Inflammatory macrophage treated with lipopolysaccharide for 1 hour (primary cell): ENCODE measurements at regions not wholly inside any gene's neighbourhood (a gene's known extent, or its start where the extent isn't known, plus 50 kb on each side); places are given as distances from the start of the nearest gene placed in this dataset.

Source experiments
- DNase-seq, 2 donors: peaks; one replicate each; pipeline ENCODE4 v3.0.0-alpha.2; 2020 to 2022

DNA sequence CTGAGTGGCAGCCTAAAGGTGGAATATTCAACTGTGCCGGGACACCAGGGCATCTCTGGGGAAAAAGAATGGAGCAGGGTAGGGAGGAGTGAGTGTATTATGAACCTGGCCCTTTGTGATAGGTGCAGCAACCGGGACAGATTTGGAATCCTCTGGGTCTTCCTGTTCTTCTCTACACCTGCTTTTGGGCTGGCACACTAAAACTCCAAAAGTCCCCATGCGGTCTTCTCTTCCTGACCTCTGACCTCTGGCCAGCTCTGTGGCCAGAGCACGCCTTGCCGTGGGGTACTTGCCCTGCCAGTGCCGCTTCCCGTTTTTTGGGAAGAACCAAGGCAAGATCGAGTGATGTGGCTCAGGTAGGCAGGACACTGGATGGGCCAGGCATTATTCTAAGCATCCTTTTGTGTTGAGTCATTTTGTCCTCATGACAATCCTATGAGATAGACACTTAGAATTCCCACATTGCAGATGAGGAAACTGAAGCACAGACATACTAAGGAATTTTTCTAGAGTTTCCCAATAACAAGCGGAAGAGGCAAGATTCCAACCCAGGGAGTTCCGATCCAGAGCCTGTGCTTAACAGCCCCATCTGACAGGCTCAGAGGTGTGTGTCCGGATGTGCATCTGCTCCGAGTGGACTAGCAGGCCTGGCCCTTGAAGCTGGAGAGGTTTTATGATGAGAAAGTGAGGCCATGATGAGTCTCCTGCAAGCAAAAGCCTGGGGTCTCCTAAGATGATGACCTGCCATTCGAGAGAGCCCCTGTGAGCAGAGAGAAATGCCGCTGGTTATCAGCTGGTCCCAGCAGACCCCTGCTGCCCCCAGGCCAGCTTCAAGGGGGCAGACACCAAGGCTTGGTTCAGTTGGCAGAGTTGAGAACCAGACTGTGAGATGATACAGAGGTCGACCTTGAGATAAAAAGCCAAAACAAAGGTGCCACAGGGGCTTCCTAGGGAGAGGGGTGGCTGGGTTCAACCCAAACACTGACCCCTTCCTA lies 67.9 kb upstream of the ESRRB start:
- DNase-seq, result no peak

DNA sequence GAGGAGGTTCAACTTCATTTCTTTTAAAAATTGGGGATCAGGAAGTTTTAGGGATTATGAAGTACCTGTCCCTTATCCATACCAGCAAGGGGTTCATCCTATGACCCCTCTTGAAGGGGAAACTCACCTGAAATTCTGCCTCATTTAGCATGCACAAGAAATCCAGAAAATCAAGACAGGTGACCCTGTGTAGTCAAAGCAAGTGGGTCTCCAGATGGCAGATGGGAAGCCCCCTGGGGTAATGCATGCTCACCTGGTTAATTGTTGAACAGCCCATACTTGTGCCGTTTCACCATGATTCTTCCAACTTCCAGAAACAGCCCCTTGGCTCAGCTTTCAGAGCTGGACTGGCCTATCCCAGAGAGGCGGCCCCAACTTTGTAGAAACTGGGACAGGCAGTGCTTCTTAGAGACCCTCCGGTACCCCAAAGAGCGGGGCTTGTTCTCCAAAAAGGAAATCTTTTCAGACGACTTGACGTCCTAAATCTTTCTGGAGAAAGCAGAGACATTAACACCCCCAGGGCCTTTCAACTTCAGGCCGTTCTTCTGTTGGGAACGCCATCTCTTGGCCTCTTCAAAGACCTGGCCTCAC lies 66.3 kb upstream of the ESRRB start:
- no peak for DNase-seq

DNA sequence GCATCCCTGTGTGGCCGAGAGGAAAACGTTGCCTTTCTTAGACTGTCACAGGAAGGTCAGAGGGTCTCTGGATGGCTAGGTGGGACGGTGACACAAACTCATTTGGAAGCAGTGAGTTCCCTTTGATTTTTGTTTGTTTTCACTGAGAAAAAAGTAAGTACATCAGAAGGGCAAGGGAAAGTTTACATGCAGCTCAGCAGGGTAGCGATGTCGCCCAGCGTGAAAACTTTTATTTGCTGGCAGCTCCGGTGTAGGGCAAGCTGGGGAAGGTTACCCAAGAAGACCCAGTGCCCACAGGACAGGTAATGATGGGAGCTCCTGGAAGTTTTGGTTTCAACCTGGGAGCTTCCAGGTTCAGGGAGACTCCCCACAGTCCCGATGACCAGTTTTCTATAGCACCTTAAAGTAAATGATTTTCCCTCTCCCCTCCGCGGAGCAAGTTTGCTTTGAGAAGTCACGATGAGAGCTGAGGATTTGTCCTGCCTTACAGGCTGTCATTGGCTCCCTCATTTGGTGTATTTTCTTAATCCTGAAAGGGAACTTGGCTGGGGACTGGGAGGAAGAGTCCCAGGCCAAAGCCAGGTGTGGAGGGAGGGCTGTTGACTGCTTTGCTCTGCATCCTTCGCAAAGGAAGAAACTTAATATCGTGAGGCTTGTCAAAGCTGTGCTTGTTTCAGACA lies 64.7 kb upstream of the ESRRB start:
- DNase-seq, result no peak

DNA sequence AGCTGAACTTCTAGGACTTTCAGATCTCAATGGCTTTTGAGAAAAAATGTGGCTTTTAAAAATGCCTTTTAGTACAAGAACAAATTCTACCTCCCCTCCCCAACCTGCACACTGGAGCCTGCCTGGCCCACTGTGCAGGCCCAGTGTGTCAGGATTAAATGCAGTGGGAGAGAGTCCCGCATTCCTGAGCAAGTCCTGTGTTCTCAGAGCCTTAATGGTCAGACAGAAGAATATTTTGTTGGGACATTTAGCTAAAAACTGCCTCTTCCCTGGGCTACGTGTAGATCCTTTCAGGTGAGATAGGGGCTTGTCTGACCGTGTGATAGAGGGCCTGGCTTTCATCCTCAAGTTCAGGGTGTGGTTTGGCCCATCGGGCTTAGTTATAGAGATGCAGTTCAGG lies 63.1 kb upstream of the ESRRB start:
- no peak for DNase-seq

DNA sequence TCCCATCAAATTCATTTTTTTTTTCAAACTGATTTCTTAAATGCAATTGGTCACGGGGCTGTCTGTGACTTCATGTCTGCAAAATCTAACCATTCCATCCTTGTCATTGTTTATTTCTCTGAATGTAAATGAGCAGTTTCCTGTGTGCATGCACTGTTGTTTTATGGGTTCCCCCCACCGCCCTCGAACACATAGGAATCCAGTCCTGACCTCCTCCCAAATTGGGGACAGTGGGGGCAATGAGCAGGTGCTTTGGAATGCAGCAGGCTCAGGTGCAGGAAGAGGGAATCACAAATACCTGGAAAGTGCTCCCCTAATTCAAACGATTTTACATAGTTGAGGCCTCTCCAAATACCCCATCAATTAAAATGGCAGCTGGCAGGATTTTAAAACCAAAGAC lies 62.6 kb upstream of the ESRRB start:
- DNase-seq, result no peak

DNA sequence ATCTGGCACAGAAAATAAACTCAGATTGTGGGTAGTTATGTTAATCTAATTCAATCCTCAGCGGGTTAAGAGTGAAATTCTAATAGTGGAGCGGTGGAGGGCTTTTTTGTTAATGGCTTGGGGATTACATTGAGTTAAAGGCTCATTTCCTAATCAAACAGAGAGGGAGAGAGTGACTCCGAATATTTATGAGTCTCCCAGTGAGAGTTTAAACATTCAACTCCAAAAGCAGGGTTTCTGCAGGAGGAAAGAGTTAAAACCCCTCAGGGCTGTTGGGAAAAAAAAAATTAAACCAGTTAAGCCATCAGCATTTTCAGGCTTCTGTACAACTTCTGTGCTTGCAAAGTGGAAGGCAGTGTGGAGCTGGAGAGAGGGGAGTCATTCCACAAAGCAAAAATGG lies 62.1 kb upstream of the ESRRB start:
- no peak for DNase-seq

DNA sequence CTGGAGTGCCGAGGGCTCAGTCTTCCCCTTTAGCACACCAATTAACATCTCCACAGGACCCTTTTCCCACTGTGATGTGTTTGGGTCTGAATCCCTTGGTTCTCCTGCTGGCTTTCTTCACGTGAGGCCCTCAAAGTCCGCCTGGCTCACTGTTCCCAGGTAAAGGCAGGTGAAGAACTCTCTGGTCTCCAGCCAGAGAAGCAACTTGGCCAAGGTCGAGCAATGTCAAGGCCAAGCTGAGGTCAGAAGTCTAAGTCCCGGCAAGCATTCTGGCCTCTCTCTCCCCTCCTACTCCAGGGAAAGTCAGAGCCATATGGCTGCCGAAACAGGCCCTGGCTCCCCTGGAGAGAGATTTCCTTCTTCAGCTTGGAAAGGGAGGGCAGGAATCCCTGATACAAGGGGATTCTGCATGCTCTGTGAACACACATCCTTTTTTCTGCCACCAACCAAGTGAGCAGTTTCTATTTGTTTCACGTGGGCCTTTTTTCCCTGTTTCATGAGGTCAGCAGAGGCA lies 61.4 kb upstream of the ESRRB start:
- no peak for DNase-seq

DNA sequence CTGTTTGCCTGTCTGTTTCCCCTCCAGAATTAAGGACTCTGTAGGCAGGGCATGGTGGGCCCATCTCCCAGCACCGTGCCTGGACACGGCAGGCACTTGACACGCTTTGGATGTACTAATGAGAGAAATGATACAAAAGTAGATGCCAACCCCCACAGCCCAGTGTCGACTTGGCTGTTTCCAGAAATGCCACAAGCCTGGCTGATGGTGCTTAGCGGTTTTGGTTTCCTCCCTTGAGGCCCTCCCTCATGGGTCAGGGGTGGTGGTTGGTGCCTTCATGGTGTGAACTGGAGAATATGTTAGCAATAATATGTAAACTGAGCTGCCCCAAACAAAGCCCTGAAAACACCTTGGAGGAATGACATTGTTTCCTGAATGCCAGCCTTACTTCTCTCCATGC lies 55.5 kb upstream of the ESRRB start:
- DNase-seq, result no peak

DNA sequence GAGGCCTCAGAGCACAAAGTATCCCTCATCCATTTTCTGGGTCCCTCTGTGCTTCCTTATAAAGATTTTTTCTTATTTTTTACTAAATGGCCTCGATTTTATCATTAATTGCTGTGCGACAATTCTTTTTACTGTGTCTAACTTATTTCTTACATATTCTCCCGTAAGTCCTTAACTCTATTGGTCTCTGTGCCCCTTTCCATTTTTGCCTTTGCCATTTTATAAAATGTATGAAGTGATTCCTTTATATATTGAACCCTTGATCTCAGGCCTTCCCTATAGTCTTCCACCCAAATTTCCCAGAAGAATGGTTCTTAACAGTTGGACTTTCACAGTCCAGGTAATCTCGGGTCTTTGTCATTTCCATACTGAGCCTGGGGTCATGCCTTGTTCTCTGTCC lies 55.0 kb upstream of the ESRRB start:
- DNase-seq, result no peak

DNA sequence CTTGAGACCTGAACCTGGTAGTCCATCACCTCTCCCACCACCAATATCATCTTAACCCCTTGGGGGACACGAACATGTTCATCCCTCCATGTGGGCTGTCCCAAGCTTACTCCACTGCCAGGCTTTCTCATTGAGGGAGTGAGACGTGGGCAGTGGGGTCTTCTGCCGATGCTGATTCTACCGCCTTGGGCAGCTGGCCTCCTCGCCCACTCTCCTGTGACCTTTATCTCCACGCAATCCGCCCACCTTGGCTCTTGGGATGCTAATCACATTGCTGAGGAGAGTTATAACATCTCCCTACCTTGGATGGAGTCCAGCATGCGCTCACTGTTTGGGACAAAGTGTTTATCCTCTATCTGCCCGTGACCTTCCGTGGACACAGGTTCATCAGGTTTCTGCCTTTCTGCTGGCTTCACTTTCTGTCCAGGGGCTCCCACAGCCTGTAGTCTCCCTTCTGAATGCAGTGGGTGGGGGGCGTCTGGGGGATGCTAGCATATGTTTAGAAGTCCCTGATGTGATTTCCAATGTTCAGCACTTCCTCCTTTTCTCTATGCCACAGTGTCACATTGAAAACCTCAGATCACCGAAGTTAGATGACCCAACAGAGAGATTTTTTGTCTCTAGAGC lies 53.2 kb upstream of the ESRRB start:
- peak in 1 of 2 donors; percentile 1 for DNase-seq

DNA sequence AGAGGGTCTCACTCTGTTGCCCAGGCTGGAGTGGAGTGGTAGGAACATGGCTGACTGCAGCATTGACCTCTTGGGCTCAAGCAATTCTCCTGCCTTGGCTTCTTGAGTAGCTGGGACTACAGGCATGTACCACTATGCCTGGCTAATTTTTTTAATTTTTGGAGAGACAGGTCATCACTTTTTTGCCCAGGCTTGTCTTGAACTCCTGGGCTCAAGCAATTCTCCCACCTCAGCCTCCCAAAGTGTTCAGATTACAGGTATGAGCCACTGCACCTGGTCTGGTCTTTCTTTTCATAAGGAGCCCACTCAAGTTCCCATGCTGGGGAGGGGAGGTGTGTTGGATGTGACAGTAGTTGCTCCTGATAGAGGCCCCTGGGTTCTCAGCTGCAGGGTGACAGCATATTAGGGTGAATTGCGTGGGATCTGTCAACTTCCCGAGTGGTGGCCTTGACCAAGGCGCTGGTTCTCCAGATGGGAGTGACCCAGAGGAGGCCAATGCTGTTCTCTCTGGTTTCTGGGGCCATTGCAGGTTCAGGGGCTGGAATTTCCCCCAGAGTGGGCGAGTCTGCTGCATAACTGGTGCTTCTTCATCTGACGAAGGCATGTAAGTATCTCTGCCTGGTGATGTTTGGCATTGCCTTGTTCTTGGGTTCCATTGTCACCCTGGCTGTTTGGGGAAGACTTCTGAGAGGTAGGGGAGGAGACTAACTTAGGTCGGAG lies 52.4 kb upstream of the ESRRB start:
- no peak for DNase-seq

DNA sequence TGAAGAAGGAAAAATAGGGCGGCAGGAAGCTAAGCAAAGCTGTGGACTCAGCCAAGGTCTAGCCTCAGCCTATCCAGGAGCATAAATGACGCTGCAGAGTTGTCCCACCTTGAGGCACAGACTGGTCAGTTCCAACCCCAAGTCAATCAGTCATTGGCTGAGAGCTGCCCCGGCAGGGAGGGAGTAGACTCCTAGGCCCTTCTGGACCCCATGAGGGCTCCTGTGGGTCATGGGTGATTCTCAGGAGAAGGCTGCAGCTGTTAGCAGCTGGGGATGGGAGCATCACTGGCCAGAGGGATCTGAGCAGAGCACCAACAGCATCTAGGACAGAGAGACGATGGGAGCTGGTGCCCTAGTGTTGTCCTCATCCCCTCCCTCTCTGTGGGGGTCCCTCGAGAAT lies 51.8 kb upstream of the ESRRB start:
- no peak for DNase-seq
